Eye (tissue), 1 donor: ENCODE measurements at regions not wholly inside any gene's neighbourhood (a gene's known extent, or its start where the extent isn't known, plus 50 kb on each side); places are given as distances from the start of the nearest gene placed in this dataset.

Source experiments
- DNase-seq: peaks from one replicate; pipeline ENCODE4 v3.0.0-alpha.2; 2015

- DNase-seq, result peak; percentile 84
Observed at GRCh38 chr2:203814661-203815540, 52.7 kb upstream of the CTLA4 start.

GRCh38 chr2:203815541-203815898 lies 52.1 kb upstream of the CTLA4 start:
- DNase-seq, result no peak

- DNase-seq, result no peak
Observed at GRCh38 chr2:203817147-203817546, 50.4 kb upstream of the CTLA4 start.
